SK-N-SH (cell line): ENCODE measurements at regions not wholly inside any gene's neighbourhood (a gene's known extent, or its start where the extent isn't known, plus 50 kb on each side); places are given as distances from the start of the nearest gene placed in this dataset.

ENCODE experiments used
- CTCF ChIA-PET: fragments of 300-600, 350-600 bp; formaldehyde crosslinking; extraction: SDS; loops from one replicate; lab custom pipeline; 2021; lab: Yijun Ruan, JAX
- POLR2A ChIA-PET: fragments of 350-600 bp; sonication (Branson Sonifier 250); formaldehyde crosslinking; extraction: SDS; loops from one replicate; lab custom pipeline; 2020; ENCODE audit warnings: antibody characterized with exemption, inconsistent platforms; lab: Yijun Ruan, JAX
- DNase-seq: peaks from one replicate; pipeline ENCODE4 v3.0.0; 2012
- H2AFZ ChIP-seq: fragments of 200-600 bp; sonication (generic); 2 replicates; pipeline ENCODE4 v1.8.1; 2016; ENCODE audit warnings: antibody characterized with exemption, mild to moderate bottlenecking, low read depth
- H3F3A ChIP-seq: fragments of 200-600 bp; sonication (generic); replicated peaks from 2 replicates; pipeline ENCODE3; 2016; ENCODE audit warnings: antibody characterized with exemption, mild to moderate bottlenecking; ENCODE audit not compliant: insufficient read depth
- H3K27ac ChIP-seq, 2 experiments: fragments of 200-500 bp in 1 of 2; fragments of 200-600 bp in 1 of 2; sonication (Bioruptor generic) in 1 of 2; sonication (generic), shearing (Covaris generic) in 1 of 2; 2 replicates each; pipeline versions ENCODE4 v1.5.1 to v1.6.1; 2014 to 2016; ENCODE audit warnings: low read depth in 2 of 2, inconsistent platforms in 1 of 2, low read length in 1 of 2, mild to moderate bottlenecking in 1 of 2, mixed read lengths in 1 of 2
- H3K27me3 ChIP-seq: fragments of 200-600 bp; sonication (generic), shearing (Covaris generic); 2 replicates; pipeline ENCODE4 v1.6.1; 2016; ENCODE audit warnings: mixed run types; ENCODE audit not compliant: insufficient read depth
- H3K36me3 ChIP-seq, 2 experiments: fragments of 200-500 bp in 1 of 2; fragments of 200-600 bp in 1 of 2; sonication (Bioruptor generic) in 1 of 2; sonication (generic) in 1 of 2; replicated peaks in 1 of 2; 2 replicates each; pipeline versions ENCODE3 to v1.5.1; 2014 to 2016; ENCODE audit warnings: low read length in 1 of 2, mild to moderate bottlenecking in 1 of 2; ENCODE audit not compliant: insufficient read depth in 2 of 2, control insufficient read depth in 1 of 2
- H3K4me1 ChIP-seq, 2 experiments: fragments of 200-500 bp in 1 of 2; fragments of 200-600 bp in 1 of 2; sonication (Bioruptor generic) in 1 of 2; sonication (generic), shearing (Covaris generic) in 1 of 2; 2 replicates each; pipeline versions ENCODE4 v1.5.1 to v1.6.1; 2014 to 2016; ENCODE audit warnings: low read depth in 1 of 2, low read length in 1 of 2, mixed run types in 1 of 2; ENCODE audit not compliant: insufficient read depth in 2 of 2, control insufficient read depth in 1 of 2
- H3K4me2 ChIP-seq: fragments of 200-600 bp; sonication (generic), shearing (Covaris generic); 2 replicates; pipeline ENCODE4 v1.6.1; 2017; ENCODE audit warnings: mixed run types
- H3K4me3 ChIP-seq, 2 experiments: fragments of 200-500 bp in 1 of 2; fragments of 200-600 bp in 1 of 2; sonication (Bioruptor generic) in 1 of 2; sonication (generic), shearing (Covaris generic) in 1 of 2; 2 replicates each; pipeline versions ENCODE4 v1.5.1 to v1.8.1; 2014 to 2016; ENCODE audit warnings: low read depth in 2 of 2, inconsistent platforms in 1 of 2, low read length in 1 of 2, mild to moderate bottlenecking in 1 of 2, mixed read lengths in 1 of 2, moderate library complexity in 1 of 2
- H3K79me2 ChIP-seq: fragments of 200-600 bp; sonication (generic); 2 replicates; pipeline ENCODE4 v1.8.1; 2017; ENCODE audit warnings: mild to moderate bottlenecking; ENCODE audit not compliant: insufficient read depth
- H3K9ac ChIP-seq: fragments of 200-600 bp; sonication (generic); 2 replicates; pipeline ENCODE4 v1.6.1; 2017; ENCODE audit warnings: mixed run types
- H3K9me2 ChIP-seq: fragments of 200-600 bp; sonication (generic); 2 replicates; pipeline ENCODE4 v1.6.1; 2017; ENCODE audit warnings: mixed run types
- H3K9me3 ChIP-seq: fragments of 200-600 bp; sonication (generic); 2 replicates; pipeline ENCODE4 v1.6.1; 2017; ENCODE audit warnings: mixed run types, mild to moderate bottlenecking, moderate library complexity
- H4K20me1 ChIP-seq: fragments of 200-600 bp; sonication (generic); 2 replicates; pipeline ENCODE4 v1.6.1; 2017; ENCODE audit warnings: mild to moderate bottlenecking, mixed run types; ENCODE audit not compliant: insufficient read depth
- CHD2 ChIP-seq: fragments of 150-350 bp; IDR thresholded peaks from 2 replicates; pipeline ENCODE4 v1.6.1; 2018; ENCODE audit warnings: low read length; ENCODE audit not compliant: partially characterized antibody
- CTCF ChIP-seq: fragments of 200-600 bp; sonication (generic); IDR thresholded peaks from 2 replicates; pipeline ENCODE4 v1.6.1; 2017; ENCODE audit warnings: antibody characterized with exemption, mild to moderate bottlenecking, moderate library complexity
- EP300 ChIP-seq, 2 experiments: IDR thresholded peaks; 2 replicates each; pipeline versions ENCODE4 v1.4.0 to v1.6.1; 2012; ENCODE audit warnings: borderline replicate concordance in 1 of 2, low read depth in 1 of 2, low read length in 1 of 2
- FOXJ3 ChIP-seq: sonication (generic); formaldehyde crosslinking; IDR thresholded peaks from 2 replicates; pipeline ENCODE4 v1.5.1; 2020; ENCODE audit warnings: mild to moderate bottlenecking, missing genetic modification reagents
- IRF3 ChIP-seq: fragments of 150-350 bp; IDR thresholded peaks from 2 replicates; pipeline ENCODE4 v1.6.1; 2016; ENCODE audit warnings: mild to moderate bottlenecking, low read depth, low read length
- MEF2A ChIP-seq: IDR thresholded peaks from 2 replicates; pipeline ENCODE4 v1.4.0; 2012; ENCODE audit warnings: low read depth, borderline replicate concordance
- MXI1 ChIP-seq: IDR thresholded peaks from 2 replicates; pipeline ENCODE4 v1.6.1; 2012; ENCODE audit warnings: mild to moderate bottlenecking, low read depth, low read length, improper control_type of control experiment
- NFIC ChIP-seq: IDR thresholded peaks from 2 replicates; pipeline ENCODE4 v1.4.0; 2012; ENCODE audit warnings: borderline replicate concordance
- NRF1 ChIP-seq: IDR thresholded peaks from 2 replicates; pipeline ENCODE4 v1.6.1; 2012; ENCODE audit warnings: low read depth, mild to moderate bottlenecking, low read length
- POLR2AphosphoS5 ChIP-seq: IDR thresholded peaks from 2 replicates; pipeline ENCODE4 v1.6.1; 2012; ENCODE audit warnings: low read depth, low read length
- TAF1 ChIP-seq: IDR thresholded peaks from 2 replicates; pipeline ENCODE4 v1.6.1; 2012; ENCODE audit warnings: low read depth, mild to moderate bottlenecking, low read length, moderate library complexity, borderline replicate concordance
- TCF12 ChIP-seq: IDR thresholded peaks from 2 replicates; pipeline ENCODE4 v1.4.0; 2012
- TEAD4 ChIP-seq: IDR thresholded peaks from 2 replicates; pipeline ENCODE4 v1.4.0; 2012; ENCODE audit warnings: mild to moderate bottlenecking, borderline replicate concordance; ENCODE audit not compliant: insufficient read depth
- USF1 ChIP-seq: IDR thresholded peaks from 2 replicates; pipeline ENCODE4 v1.4.0; 2012; ENCODE audit warnings: low read depth, borderline replicate concordance
- ZBTB33 ChIP-seq: IDR thresholded peaks from 2 replicates; pipeline ENCODE4 v1.4.0; 2012; ENCODE audit warnings: low read depth, borderline replicate concordance
- WGBS: methylation state at CpG from one replicate; pipeline ENCODE4 v1.1.6; 2017; ENCODE audit warnings: low lambda C conversion rate; 5-methylcytosine and 5-hydroxymethylcytosine counted together
- TF ChIP-seq, protein P1 (sequence below): IDR thresholded peaks from 2 replicates; pipeline ENCODE4; 2012

GRCh38 chr7:52961084-52961483, 74.3 kb upstream of the POM121L12 start:
- Histone ChIP-seq H3K4me3 (no peak overlapping the region), H3K27ac (no peak overlapping the region), H3K9me3 (no peaks in the 10 kb centered on the region), H3K4me1 (no peaks in the 10 kb centered on the region), H3K9me2 (no peaks in the 10 kb centered on the region), H2AFZ (no peak overlapping the region), H3K27me3 (no peaks in the 10 kb centered on the region), H4K20me1 (no peaks in the 10 kb centered on the region), H3K79me2 (no peaks in the 10 kb centered on the region), H3F3A (no peaks in the 10 kb centered on the region), H3K9ac (no peak overlapping the region), H3K36me3 (no peaks in the 10 kb centered on the region), H3K4me2 (no peak overlapping the region)
- ChIA-PET CTCF (no interaction called here), POLR2A (no interaction called here)
- WGBS = 53% methylated on average over 1 of the region's 1 CpG
- TF ChIP-seq IRF3 (no peak), ZBTB33 (no peak), CTCF (no peak), POLR2AphosphoS5 (no peak), NFIC (no peak), CHD2 (no peak), TEAD4 (no peak)
- TF ChIP-seq, protein P1, sequence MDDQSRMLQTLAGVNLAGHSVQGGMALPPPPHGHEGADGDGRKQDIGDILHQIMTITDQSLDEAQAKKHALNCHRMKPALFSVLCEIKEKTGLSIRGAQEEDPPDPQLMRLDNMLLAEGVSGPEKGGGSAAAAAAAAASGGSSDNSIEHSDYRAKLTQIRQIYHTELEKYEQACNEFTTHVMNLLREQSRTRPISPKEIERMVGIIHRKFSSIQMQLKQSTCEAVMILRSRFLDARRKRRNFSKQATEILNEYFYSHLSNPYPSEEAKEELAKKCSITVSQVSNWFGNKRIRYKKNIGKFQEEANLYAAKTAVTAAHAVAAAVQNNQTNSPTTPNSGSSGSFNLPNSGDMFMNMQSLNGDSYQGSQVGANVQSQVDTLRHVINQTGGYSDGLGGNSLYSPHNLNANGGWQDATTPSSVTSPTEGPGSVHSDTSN = no peak
- no peak for DNase-seq

DNA sequence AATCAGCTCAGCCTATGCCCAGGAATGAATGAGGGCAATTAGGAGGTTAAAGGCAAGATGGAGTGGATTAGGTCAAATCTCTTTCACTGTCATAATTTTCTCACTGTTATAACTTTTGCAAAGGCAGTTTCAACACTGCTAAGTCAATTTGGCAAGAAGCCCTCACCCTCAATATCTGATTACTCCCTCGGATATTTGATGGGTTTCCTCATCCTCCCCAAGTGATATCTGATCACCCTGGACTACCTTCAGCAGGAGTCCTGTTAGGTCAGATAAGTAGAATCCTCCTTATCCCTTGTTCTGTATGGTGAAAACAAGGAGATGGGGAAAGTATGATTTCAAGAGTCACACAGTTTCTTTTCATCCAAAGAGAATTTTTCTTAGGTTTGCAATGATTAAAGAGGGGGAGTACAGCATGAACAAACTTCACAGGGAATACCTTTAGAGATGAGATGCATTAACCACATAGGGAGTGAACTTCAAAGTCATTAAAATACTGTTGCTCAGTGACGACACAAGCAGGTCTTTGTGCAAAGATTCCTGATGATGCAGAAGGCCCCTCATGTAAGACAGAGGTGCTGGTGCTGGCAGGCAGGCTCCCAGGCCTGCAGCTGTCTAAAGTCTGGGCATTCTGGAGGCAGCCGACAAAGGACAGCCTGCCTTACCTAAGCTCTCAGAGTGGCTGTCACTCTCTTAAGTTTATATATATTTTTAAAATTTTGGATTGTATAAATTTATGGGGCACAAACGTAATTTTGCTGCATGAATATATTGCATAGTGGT, 75.4 kb upstream of the POM121L12 start:
- WGBS = 29% methylated on average over 4 of the region's 4 CpGs
- DNase-seq = no peak
- CTCF ChIA-PET = interaction anchor here (0.6 kb wide), 1 partner anchor 1139 kb away, joined by 3 read pairs; no protein-coding TSS in a partner anchor

More for the DNA sequence above, 75.4 kb upstream of the POM121L12 start:
- Histone ChIP-seq H3K9ac (no peak overlapping the region), H3K4me2 (no peak overlapping the region), H4K20me1 (no peaks in the 10 kb centered on the region), H3K9me2 (no peaks in the 10 kb centered on the region), H3K27ac (no peak overlapping the region), H3K27me3 (no peaks in the 10 kb centered on the region), H3K4me3 (no peak overlapping the region), H3K79me2 (no peaks in the 10 kb centered on the region), H2AFZ (no peak overlapping the region), H3K9me3 (no peaks in the 10 kb centered on the region), H3F3A (no peaks in the 10 kb centered on the region), H3K4me1 (no peaks in the 10 kb centered on the region), H3K36me3 (no peaks in the 10 kb centered on the region)
- TF ChIP-seq NFIC = no peak
- TF ChIP-seq USF1 = no peak
- no peak for TF ChIP-seq ZBTB33
- TF ChIP-seq NRF1 = no peak
- TF ChIP-seq MEF2A = no peak
- no peak for TF ChIP-seq EP300 (IDR thresholded peaks at IDR 0.05; ENCODE audit: borderline replicate concordance in 1 of 2, low read depth in 1 of 2, low read length in 1 of 2)
- TF ChIP-seq TAF1 = no peak
- no peak for TF ChIP-seq TCF12
- no peak for TF ChIP-seq FOXJ3 (CRISPR knock-in tag)
- no peak for TF ChIP-seq MXI1
- POLR2A ChIA-PET = no interaction called here
